Peyer's patch (tissue), 4 donors: ENCODE measurements at regions not wholly inside any gene's neighbourhood (a gene's known extent, or its start where the extent isn't known, plus 50 kb on each side); places are given as distances from the start of the nearest gene placed in this dataset.

Source experiments
- CTCF ChIP-seq, 6 experiments: fragments of 450-650 bp in 4 of 6; fragments of 200-600 bp in 2 of 6; sonication (generic) in 1 of 6; IDR thresholded peaks; one replicate each; pipeline ENCODE4 v1.5.1; 2017 to 2019; ENCODE audit warnings: antibody characterized with exemption in 6 of 6, mild to moderate bottlenecking in 3 of 6, moderate library complexity in 1 of 6
- POLR2A ChIP-seq, 2 donors: fragments of 450-650 bp; IDR thresholded peaks; one replicate each; pipeline ENCODE4 v1.5.1; 2017; ENCODE audit warnings: antibody characterized with exemption in 2 of 2, mild to moderate bottlenecking in 2 of 2, moderate library complexity in 2 of 2

DNA sequence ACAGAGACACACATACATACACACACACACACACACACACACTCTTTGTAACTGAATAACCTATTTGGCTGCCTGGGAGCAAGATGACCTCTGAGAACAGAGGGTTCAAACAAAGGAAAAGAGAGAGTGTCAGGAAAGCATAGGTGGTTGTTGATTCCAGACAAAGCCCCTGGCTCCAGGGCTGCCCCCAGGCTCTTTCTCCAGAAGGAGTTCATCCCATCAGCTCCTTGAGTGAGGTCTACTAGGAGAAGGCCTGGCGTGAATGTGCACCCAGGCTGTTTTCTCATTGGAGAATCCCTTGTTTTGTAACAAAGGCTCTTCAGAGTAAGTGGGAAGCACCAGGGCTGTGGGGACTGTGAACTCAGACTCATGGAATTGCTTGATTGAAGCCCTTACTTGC, 151.9 kb downstream of the EMP1 start:
- TF ChIP-seq CTCF (IDR thresholded peaks at IDR 0.05), result no peak
- TF ChIP-seq POLR2A (IDR thresholded peaks at IDR 0.05), result no peak
